OCI-LY1 (cell line): ENCODE measurements at regions not wholly inside any gene's neighbourhood (a gene's known extent, or its start where the extent isn't known, plus 50 kb on each side); places are given as distances from the start of the nearest gene placed in this dataset.

Source experiments
- H2AFZ ChIP-seq: fragments of 200-600 bp; sonication (generic), shearing (Covaris generic); 2 replicates; pipeline ENCODE4 v1.6.0; 2014; ENCODE audit warnings: antibody characterized with exemption, mild to moderate bottlenecking, low read length
- H3F3A ChIP-seq: fragments of 200-600 bp; sonication (generic), shearing (Covaris generic); 2 replicates; pipeline ENCODE4 v1.6.0; 2014; ENCODE audit warnings: mild to moderate bottlenecking, antibody characterized with exemption, low read length, moderate library complexity; ENCODE audit not compliant: insufficient read depth
- H3K27ac ChIP-seq: fragments of 200-600 bp; sonication (generic); 2 replicates; pipeline ENCODE4 v1.5.1; 2014; ENCODE audit warnings: low read length, mixed run types, mild to moderate bottlenecking, low read depth; ENCODE audit not compliant: poor library complexity, severe bottlenecking
- H3K27me3 ChIP-seq: fragments of 200-600 bp; sonication (generic); 2 replicates; pipeline ENCODE4 v1.6.0; 2014; ENCODE audit warnings: antibody characterized with exemption, mild to moderate bottlenecking, low read length, moderate library complexity; ENCODE audit not compliant: insufficient read depth
- H3K36me3 ChIP-seq: fragments of 200-600 bp; sonication (generic); 2 replicates; pipeline ENCODE4 v1.6.1; 2014; ENCODE audit warnings: mild to moderate bottlenecking, antibody characterized with exemption, low read length, moderate library complexity, mixed read lengths; ENCODE audit not compliant: insufficient read depth
- H3K4me1 ChIP-seq: fragments of 200-600 bp; sonication (generic); 2 replicates; pipeline ENCODE4 v1.5.1; 2014; ENCODE audit warnings: mild to moderate bottlenecking, low read length, moderate library complexity; ENCODE audit not compliant: insufficient read depth, severe bottlenecking
- H3K4me2 ChIP-seq: fragments of 200-600 bp; sonication (generic), shearing (Covaris generic); 2 replicates; pipeline ENCODE4 v1.6.1; 2014; ENCODE audit warnings: low read length
- H3K4me3 ChIP-seq: fragments of 200-600 bp; sonication (generic); 2 replicates; pipeline ENCODE4 v1.5.1; 2014; ENCODE audit warnings: low read length, low read depth, mild to moderate bottlenecking, mixed read lengths; ENCODE audit not compliant: poor library complexity, severe bottlenecking
- H3K79me2 ChIP-seq: fragments of 200-600 bp; shearing (Covaris generic); 2 replicates; pipeline ENCODE4 v1.6.1; 2016; ENCODE audit warnings: mixed run types, low read length, mixed read lengths; ENCODE audit not compliant: insufficient read depth
- H3K9ac ChIP-seq: fragments of 200-600 bp; sonication (generic), shearing (Covaris generic); 2 replicates; pipeline ENCODE4 v1.6.1; 2014; ENCODE audit warnings: mild to moderate bottlenecking, low read length, mixed read lengths
- H3K9me2 ChIP-seq: fragments of 200-600 bp; sonication (generic), shearing (Covaris generic); 2 replicates; pipeline ENCODE4 v1.6.1; 2014; ENCODE audit warnings: low read depth, mild to moderate bottlenecking, low read length, mixed read lengths
- H3K9me3 ChIP-seq: fragments of 200-600 bp; shearing (Covaris generic); 2 replicates; pipeline ENCODE4 v1.6.1; 2014; ENCODE audit warnings: low read length, mixed read lengths
- H4K20me1 ChIP-seq: fragments of 200-600 bp; sonication (generic), shearing (Covaris generic); 2 replicates; pipeline ENCODE4 v1.6.0; 2016; ENCODE audit warnings: mild to moderate bottlenecking, low read length; ENCODE audit not compliant: insufficient read depth
- EZH2 ChIP-seq: fragments of 200-600 bp; sonication (generic), shearing (Covaris generic); IDR thresholded peaks from 2 replicates; pipeline ENCODE4 v1.8.0; 2017; ENCODE audit warnings: borderline replicate concordance, mixed run types, mild to moderate bottlenecking, antibody characterized with exemption, low read length, moderate library complexity, mixed read lengths
- TF ChIP-seq, protein P1 (sequence below): fragments of 200-600 bp; sonication (generic), shearing (Covaris generic); IDR thresholded peaks from 2 replicates; pipeline ENCODE4 v1.5.1; 2017; ENCODE audit warnings: mild to moderate bottlenecking, antibody characterized with exemption, low read length, moderate library complexity, mixed read lengths

DNA sequence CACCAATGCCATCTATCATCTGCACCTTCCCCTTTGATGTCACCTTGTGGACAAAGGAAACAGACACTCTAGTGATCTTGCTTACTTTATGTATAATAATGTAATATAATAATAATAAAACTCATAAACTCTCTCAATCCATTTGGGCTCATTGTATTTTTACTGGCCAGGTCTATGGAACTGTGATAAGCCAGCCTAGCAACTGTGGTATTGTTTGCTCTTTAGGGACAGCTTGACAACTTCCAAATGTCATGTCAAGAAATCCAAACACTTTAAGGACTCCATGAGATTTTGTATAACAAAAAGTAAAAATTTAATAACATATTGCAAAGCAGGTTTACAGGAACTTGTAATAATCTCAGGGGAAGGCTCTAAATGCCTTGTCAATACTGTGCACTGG is 1163.4 kb upstream of the TMPRSS15 start:
- H3K79me2 ChIP-seq, result no peaks in the 10 kb centered on the region
- TF ChIP-seq, protein P1, sequence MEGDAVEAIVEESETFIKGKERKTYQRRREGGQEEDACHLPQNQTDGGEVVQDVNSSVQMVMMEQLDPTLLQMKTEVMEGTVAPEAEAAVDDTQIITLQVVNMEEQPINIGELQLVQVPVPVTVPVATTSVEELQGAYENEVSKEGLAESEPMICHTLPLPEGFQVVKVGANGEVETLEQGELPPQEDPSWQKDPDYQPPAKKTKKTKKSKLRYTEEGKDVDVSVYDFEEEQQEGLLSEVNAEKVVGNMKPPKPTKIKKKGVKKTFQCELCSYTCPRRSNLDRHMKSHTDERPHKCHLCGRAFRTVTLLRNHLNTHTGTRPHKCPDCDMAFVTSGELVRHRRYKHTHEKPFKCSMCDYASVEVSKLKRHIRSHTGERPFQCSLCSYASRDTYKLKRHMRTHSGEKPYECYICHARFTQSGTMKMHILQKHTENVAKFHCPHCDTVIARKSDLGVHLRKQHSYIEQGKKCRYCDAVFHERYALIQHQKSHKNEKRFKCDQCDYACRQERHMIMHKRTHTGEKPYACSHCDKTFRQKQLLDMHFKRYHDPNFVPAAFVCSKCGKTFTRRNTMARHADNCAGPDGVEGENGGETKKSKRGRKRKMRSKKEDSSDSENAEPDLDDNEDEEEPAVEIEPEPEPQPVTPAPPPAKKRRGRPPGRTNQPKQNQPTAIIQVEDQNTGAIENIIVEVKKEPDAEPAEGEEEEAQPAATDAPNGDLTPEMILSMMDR, result no peak
- no peak for TF ChIP-seq EZH2
- no peaks in the 10 kb centered on the region for H4K20me1 ChIP-seq
- no peak overlapping the region for H3K4me3 ChIP-seq
- H3K27ac ChIP-seq, result no peak overlapping the region
- H3K9me3 ChIP-seq, result no peaks in the 10 kb centered on the region
- H3K4me1 ChIP-seq, result no peaks in the 10 kb centered on the region
- no peak overlapping the region for H3K9ac ChIP-seq
- no peaks in the 10 kb centered on the region for H3F3A ChIP-seq
- H3K27me3 ChIP-seq, result no peaks in the 10 kb centered on the region
- H3K9me2 ChIP-seq, result no peaks in the 10 kb centered on the region
- H2AFZ ChIP-seq, result no peak overlapping the region
- no peaks in the 10 kb centered on the region for H3K36me3 ChIP-seq
- no peak overlapping the region for H3K4me2 ChIP-seq

DNA sequence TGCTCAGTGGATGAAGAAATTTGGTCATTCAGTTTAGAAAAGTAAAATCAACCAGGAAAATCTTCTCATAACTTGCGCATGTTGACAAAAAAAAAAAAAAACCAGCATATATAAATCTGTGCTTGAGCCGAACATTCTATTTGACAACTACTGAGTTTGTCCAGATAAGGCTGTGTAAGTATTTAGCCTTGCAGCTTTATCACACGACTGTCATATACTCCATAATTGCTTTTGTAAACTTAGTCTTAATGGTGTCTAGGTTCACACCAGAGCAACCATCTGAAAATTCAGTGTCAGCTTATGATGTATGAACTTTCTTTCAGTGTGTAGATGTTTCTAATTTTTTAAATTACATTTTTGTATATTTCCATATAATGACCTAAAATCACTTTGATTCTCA is 1173.8 kb upstream of the TMPRSS15 start:
- H3K79me2 ChIP-seq, result no peaks in the 10 kb centered on the region
- H4K20me1 ChIP-seq, result no peaks in the 10 kb centered on the region
- no peaks in the 10 kb centered on the region for H3F3A ChIP-seq
- no peak overlapping the region for H3K9ac ChIP-seq
- no peak overlapping the region for H3K4me2 ChIP-seq
- no peak overlapping the region for H3K27ac ChIP-seq
- H2AFZ ChIP-seq, result no peak overlapping the region
- no peaks in the 10 kb centered on the region for H3K4me1 ChIP-seq
- TF ChIP-seq EZH2, result no peak
- TF ChIP-seq, protein P1, result no peak
- no peaks in the 10 kb centered on the region for H3K36me3 ChIP-seq
- H3K4me3 ChIP-seq, result no peak overlapping the region
- H3K27me3 ChIP-seq, result no peaks in the 10 kb centered on the region
- H3K9me3 ChIP-seq, result no peaks in the 10 kb centered on the region
- no peaks in the 10 kb centered on the region for H3K9me2 ChIP-seq

DNA sequence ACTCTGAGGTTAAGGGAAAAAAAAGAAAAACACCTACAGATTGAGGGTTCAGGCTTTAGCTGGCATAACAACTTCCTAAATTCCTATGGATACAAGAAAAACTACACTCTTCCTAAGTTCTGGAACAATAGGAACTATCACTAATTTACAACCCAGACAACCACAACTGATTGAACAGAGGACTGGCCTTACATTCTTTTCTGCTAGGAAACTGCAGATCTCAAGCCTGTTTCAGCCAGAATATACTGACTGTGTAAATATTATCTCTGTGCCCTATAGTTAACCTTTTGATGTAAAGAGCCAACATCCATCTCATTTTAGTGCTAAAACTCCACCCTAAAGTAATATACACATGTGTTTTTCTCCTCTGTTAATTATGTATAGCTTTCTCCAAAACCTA is 1186.5 kb upstream of the TMPRSS15 start:
- Histone ChIP-seq H3K27me3 (no peaks in the 10 kb centered on the region), H3K4me3 (no peak overlapping the region), H3K36me3 (no peaks in the 10 kb centered on the region), H3K9me2 (no peaks in the 10 kb centered on the region), H3K27ac (no peak overlapping the region), H3K4me1 (no peaks in the 10 kb centered on the region), H3K79me2 (no peaks in the 10 kb centered on the region), H3F3A (no peaks in the 10 kb centered on the region), H3K9ac (no peak overlapping the region), H4K20me1 (no peaks in the 10 kb centered on the region), H2AFZ (no peak overlapping the region), H3K4me2 (no peak overlapping the region), H3K9me3 (no peaks in the 10 kb centered on the region)
- TF ChIP-seq EZH2, result no peak
- TF ChIP-seq, protein P1, result no peak
